NOMO-1 treated with DMSO at 0.1 percent for 48 hours (cell line): ENCODE measurements at regions not wholly inside any gene's neighbourhood (a gene's known extent, or its start where the extent isn't known, plus 50 kb on each side); places are given as distances from the start of the nearest gene placed in this dataset.

Source experiments
- DNase-seq: peaks from one replicate; lab custom pipeline; 2025; ENCODE audit not compliant: unreplicated experiment; lab: John Stamatoyannopoulos, UW

GRCh38 chr11:93074352-93074751, 104.9 kb downstream of the MTNR1B start:
- no peak for DNase-seq

- no peak for DNase-seq
Measured at GRCh38 chr11:93075782-93076181, 106.3 kb downstream of the MTNR1B start.

- DNase-seq = no peak
Measured at GRCh38 chr11:93080146-93080759, 110.8 kb downstream of the MTNR1B start.

DNA sequence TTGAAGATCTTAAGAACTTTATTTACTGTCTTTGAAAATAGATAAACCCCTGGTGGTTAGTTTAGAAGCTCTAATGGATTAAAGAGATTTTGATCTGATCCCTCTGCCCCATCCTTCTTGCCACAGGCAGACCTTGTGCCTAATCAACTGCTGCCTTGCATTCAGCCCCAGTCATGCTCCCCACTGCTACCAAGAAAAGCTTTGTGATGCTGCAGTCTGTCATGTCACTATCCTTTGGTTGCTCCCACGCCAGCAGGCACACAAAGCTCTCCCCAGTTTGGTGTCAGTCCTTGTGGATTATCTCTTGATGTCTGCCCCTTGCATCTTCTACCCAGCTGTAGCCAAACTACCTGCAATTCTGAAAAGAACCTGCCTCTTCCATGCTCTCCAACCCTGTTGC, 112.2 kb downstream of the MTNR1B start:
- no peak for DNase-seq

DNA sequence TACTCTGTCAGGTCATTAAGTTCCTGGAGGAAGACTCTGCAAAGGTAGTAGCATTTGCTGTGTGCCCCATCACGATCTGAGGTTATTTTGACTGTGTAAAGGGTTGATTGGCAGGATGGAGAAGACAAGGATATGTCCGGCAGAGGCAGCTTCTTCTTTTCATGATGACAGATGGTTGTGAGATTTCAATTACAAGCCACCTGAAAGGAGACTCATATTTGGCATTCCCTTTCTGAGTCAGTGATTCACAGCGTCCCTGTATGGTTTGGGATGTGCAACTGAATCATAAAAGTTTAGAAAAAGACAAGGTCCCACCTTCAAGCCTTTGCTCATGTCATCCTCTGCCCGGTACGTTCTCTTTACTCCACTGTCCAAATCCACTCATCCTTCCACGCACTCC, 113.4 kb downstream of the MTNR1B start:
- no peak for DNase-seq

DNA sequence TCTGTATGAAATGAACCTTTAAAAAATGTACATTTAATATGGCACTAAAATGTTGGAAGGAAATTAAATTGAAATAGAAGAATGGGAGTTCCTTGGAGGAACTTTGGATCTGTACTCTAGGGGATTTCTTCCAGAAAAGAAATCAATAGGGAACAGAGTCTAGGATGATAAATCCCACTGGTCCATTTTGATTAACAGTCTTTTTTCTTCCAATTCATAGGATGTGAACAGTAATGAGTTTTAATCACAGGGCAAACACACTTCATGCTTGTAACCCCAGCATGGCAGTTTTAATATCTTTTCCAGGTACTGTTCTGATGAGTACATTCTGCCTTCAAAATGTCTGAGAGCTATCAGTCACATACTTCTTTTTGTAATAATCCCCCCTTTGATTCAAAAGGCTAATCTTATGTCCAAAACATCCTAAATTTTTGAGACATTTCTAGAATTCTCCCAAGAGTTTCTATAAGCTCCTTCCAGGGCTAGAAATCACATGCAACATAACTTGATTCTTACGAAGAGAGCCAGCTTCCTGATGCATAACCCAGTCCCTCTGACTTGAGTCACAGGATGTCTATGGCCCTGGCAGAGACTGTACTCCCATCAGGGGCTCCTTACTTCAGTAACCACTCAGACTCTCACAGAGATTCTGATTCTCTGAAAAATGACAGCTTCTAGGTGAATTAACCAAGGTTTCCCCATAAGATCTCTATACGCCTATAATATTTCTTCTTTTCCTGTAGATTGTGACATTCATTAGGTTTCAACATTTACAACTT, 112.9 kb downstream of the SLC36A4 start:
- peak; percentile 51 for DNase-seq

DNA sequence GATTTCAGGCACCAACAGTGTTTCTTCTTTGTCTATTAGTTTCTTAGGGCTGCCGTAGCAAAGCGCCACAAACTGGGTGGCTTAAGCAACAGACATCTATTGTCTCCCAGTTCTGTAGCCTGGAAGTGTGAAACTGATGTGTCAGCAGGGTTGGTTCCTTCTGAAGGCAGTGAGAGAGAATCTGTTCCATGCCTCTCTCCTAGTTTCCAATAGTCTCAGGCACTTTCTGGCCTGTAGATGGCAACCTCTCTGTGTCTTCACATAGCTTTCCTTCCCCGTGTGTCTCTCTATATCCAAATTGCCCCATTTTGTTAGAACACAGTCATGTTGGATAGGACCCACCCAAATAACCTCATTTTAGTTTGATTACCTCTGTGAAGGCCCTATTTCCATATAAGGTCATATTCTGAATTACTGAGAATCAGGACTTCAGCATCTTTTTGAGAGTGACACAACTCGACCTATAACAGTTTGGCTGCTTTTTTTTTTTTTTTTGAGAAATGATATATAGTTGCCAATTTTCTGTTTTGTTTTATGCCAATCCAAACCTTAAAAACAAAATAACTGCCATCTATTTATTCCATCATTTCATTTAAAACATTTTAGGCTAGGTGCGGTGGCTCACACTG, 108.2 kb downstream of the SLC36A4 start:
- DNase-seq = peak; percentile 38
